ENCODE measurements at regions not wholly inside any gene's neighbourhood (a gene's known extent, or its start where the extent isn't known, plus 50 kb on each side); places are given as distances from the start of the nearest gene placed in this dataset.

GRCh38 chr13:111503905-111504695 is 183.7 kb downstream of the TEX29 start:
- peaks cover 40% of the 10 kb centered on the region for H3K9me3 Mint-ChIP-seq
- no peak overlapping the region for H3K27ac Mint-ChIP-seq
- no peak overlapping the region for H3K4me3 Mint-ChIP-seq
- TF ChIP-seq EZH2phosphoT487 (IDR thresholded peaks at IDR 0.05; ENCODE audit: unreplicated experiment) (no peak), NANOG (IDR thresholded peaks at IDR 0.05; ENCODE audit: borderline replicate concordance) (no peak), CREB1 (CRISPR knock-in tag; IDR thresholded peaks at IDR 0.05; ENCODE audit: low read depth) (no peak), STAT1 (IDR thresholded peaks at IDR 0.05; ENCODE audit: unreplicated experiment) (no peak), ZNF114 (CRISPR knock-in tag; IDR thresholded peaks at IDR 0.05) (no peak), ZNF331 (CRISPR knock-in tag; IDR thresholded peaks at IDR 0.05; ENCODE audit: low read depth) (no peak), ZNF462 (CRISPR knock-in tag; IDR thresholded peaks at IDR 0.05) (no peak), JUNB (IDR thresholded peaks at IDR 0.05; ENCODE audit: unreplicated experiment) (no peak), ETS1 (IDR thresholded peaks at IDR 0.05) (no peak), POLR2AphosphoS5 (IDR thresholded peaks at IDR 0.05; ENCODE audit: low read depth) (no peak), REST (IDR thresholded peaks at IDR 0.05; ENCODE audit: unreplicated experiment) (no peak), EZH2 (IDR thresholded peaks at IDR 0.05; ENCODE audit: low read depth, unreplicated experiment) (no peak)
- TF ChIP-seq, protein P1, sequence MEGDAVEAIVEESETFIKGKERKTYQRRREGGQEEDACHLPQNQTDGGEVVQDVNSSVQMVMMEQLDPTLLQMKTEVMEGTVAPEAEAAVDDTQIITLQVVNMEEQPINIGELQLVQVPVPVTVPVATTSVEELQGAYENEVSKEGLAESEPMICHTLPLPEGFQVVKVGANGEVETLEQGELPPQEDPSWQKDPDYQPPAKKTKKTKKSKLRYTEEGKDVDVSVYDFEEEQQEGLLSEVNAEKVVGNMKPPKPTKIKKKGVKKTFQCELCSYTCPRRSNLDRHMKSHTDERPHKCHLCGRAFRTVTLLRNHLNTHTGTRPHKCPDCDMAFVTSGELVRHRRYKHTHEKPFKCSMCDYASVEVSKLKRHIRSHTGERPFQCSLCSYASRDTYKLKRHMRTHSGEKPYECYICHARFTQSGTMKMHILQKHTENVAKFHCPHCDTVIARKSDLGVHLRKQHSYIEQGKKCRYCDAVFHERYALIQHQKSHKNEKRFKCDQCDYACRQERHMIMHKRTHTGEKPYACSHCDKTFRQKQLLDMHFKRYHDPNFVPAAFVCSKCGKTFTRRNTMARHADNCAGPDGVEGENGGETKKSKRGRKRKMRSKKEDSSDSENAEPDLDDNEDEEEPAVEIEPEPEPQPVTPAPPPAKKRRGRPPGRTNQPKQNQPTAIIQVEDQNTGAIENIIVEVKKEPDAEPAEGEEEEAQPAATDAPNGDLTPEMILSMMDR (conservative IDR thresholded peaks at IDR 0.05; ENCODE audit: low read depth in 2 of 2) = no peak
- H3K9me2 ChIP-seq (ENCODE audit: insufficient read depth) = peaks cover 5% of the 10 kb centered on the region
- H3K79me2 ChIP-seq (replicated peaks; ENCODE audit: insufficient read depth) = no peaks in the 10 kb centered on the region
- no peak overlapping the region for H2AFZ ChIP-seq
- peaks cover 8% of the 10 kb centered on the region for H3K36me3 Mint-ChIP-seq (ENCODE audit: low read depth)
- ATAC-seq (no peak), DNase-seq (ENCODE audit: low spot score) (no peak)
- H3K36me3 ChIP-seq (ENCODE audit: insufficient read depth) = no peaks in the 10 kb centered on the region
- H3K27me3 ChIP-seq (ENCODE audit: insufficient read depth) = no peaks in the 10 kb centered on the region
- H3K4me2 ChIP-seq = no peak overlapping the region
- no peaks in the 10 kb centered on the region for H4K20me1 ChIP-seq (replicated peaks; ENCODE audit: insufficient read depth)
- no peak overlapping the region for H3K27ac ChIP-seq (ENCODE audit: low read depth)
- no peaks in the 10 kb centered on the region; the same call in 2 of the 3 replicates for H3K4me1 Mint-ChIP-seq
- peaks cover 4% of the 10 kb centered on the region for H3K27me3 Mint-ChIP-seq (ENCODE audit: insufficient read depth, low read depth, poor library complexity)
- H3K4me3 ChIP-seq = no peak overlapping the region
- H3K4me1 ChIP-seq (ENCODE audit: insufficient read depth) = no peaks in the 10 kb centered on the region
- no peaks in the 10 kb centered on the region for H3F3A ChIP-seq (replicated peaks; ENCODE audit: low read depth)

Measured in GM23338 (cell line).